Colonic mucosa (tissue), 4 donors: ENCODE measurements at regions not wholly inside any gene's neighbourhood (a gene's known extent, or its start where the extent isn't known, plus 50 kb on each side); places are given as distances from the start of the nearest gene placed in this dataset.

Experiments
- DNase-seq: peaks from one replicate; pipeline ENCODE4 v3.0.0-alpha.2; 2020
- H3K27ac ChIP-seq: fragments of 200-600 bp; one replicate; pipeline ENCODE4 v1.8.0; 2021
- H3K27me3 ChIP-seq: fragments of 200-600 bp; one replicate; pipeline ENCODE4 v1.8.0; 2021
- H3K36me3 ChIP-seq: fragments of 200-600 bp; one replicate; pipeline ENCODE4 v1.8.0; 2021
- H3K4me1 ChIP-seq: fragments of 200-600 bp; one replicate; pipeline ENCODE4 v1.8.0; 2021; ENCODE audit warnings: mild to moderate bottlenecking
- H3K4me3 ChIP-seq: fragments of 200-600 bp; one replicate; pipeline ENCODE4 v1.8.0; 2021
- H3K9ac ChIP-seq, 2 donors: one replicate each; pipeline ENCODE4 v1.7.0; 2013; ENCODE audit warnings: control low read depth in 2 of 2, low read depth in 2 of 2, low read length in 2 of 2
- H3K9me3 ChIP-seq: fragments of 200-600 bp; one replicate; pipeline ENCODE4 v1.8.0; 2021
- CTCF ChIP-seq: fragments of 200-600 bp; IDR thresholded peaks from one replicate; pipeline ENCODE4 v1.8.0; 2022; ENCODE audit warnings: antibody characterized with exemption, mild to moderate bottlenecking
- intact Hi-C: fragments of 100-400 bp; cut with DNase I; formaldehyde crosslinking; loops from one replicate; pipeline ENCODE4 v1.14.1; 2022
- donor health status: healthy.
- donor health status: DM: no; HTN: no; CAD: no.
- donor health status: DM: no; HTN: no; CAD: no.

GRCh38 chr5:40106847-40107246, 572.9 kb upstream of the PTGER4 start:
- intact Hi-C loops, result no loop called here
- no peaks in the 10 kb centered on the region for H3K36me3 ChIP-seq
- no peak overlapping the region for H3K9ac ChIP-seq
- H3K27me3 ChIP-seq, result no peaks in the 10 kb centered on the region
- no peak overlapping the region for H3K4me3 ChIP-seq
- no peaks in the 10 kb centered on the region for H3K9me3 ChIP-seq
- peak overlapping the region; percentile 37 for H3K27ac ChIP-seq
- peak; percentile 44 for DNase-seq
- TF ChIP-seq CTCF, result no peak
- H3K4me1 ChIP-seq, result no peaks in the 10 kb centered on the region

- no peak for TF ChIP-seq CTCF
- Histone ChIP-seq H3K4me3 (no peak overlapping the region), H3K27ac (no peak overlapping the region), H3K36me3 (no peaks in the 10 kb centered on the region), H3K4me1 (no peaks in the 10 kb centered on the region), H3K27me3 (no peaks in the 10 kb centered on the region), H3K9ac (no peak overlapping the region), H3K9me3 (no peaks in the 10 kb centered on the region)
- intact Hi-C loops, result no loop called here
- DNase-seq, result no peak
Measured at GRCh38 chr5:40098313-40098712, 581.4 kb upstream of the PTGER4 start.

GRCh38 chr5:40093550-40093949, 586.2 kb upstream of the PTGER4 start:
- intact Hi-C loops, result no loop called here
- H3K9ac ChIP-seq, result no peak overlapping the region
- H3K36me3 ChIP-seq, result no peaks in the 10 kb centered on the region
- no peaks in the 10 kb centered on the region for H3K4me1 ChIP-seq
- H3K27ac ChIP-seq, result no peak overlapping the region
- H3K27me3 ChIP-seq, result no peaks in the 10 kb centered on the region
- no peak overlapping the region for H3K4me3 ChIP-seq
- no peak for TF ChIP-seq CTCF
- H3K9me3 ChIP-seq, result no peaks in the 10 kb centered on the region
- no peak for DNase-seq

GRCh38 chr5:40089269-40089668, 590.4 kb upstream of the PTGER4 start:
- DNase-seq, result no peak
- Histone ChIP-seq H3K9ac (no peak overlapping the region), H3K27me3 (no peaks in the 10 kb centered on the region), H3K4me1 (no peaks in the 10 kb centered on the region), H3K4me3 (no peak overlapping the region), H3K36me3 (no peaks in the 10 kb centered on the region), H3K27ac (no peak overlapping the region), H3K9me3 (no peaks in the 10 kb centered on the region)
- TF ChIP-seq CTCF, result no peak
- intact Hi-C loops, result no loop called here

GRCh38 chr5:40084614-40085013, 595.1 kb upstream of the PTGER4 start:
- H3K9me3 ChIP-seq, result no peaks in the 10 kb centered on the region

More at GRCh38 chr5:40084614-40085013, 595.1 kb upstream of the PTGER4 start:
- no peaks in the 10 kb centered on the region for H3K36me3 ChIP-seq
- H3K27me3 ChIP-seq, result no peaks in the 10 kb centered on the region
- H3K27ac ChIP-seq, result no peak overlapping the region
- DNase-seq, result no peak
- H3K9ac ChIP-seq, result no peak overlapping the region
- H3K4me1 ChIP-seq, result no peaks in the 10 kb centered on the region
- TF ChIP-seq CTCF, result no peak
- intact Hi-C loops, result no loop called here
- no peak overlapping the region for H3K4me3 ChIP-seq
